K562 (cell line): ENCODE measurements at regions not wholly inside any gene's neighbourhood (a gene's known extent, or its start where the extent isn't known, plus 50 kb on each side); places are given as distances from the start of the nearest gene placed in this dataset.

Experiments
- BMI1 ChIP-seq: fragments of 150-350 bp; IDR thresholded peaks from 2 replicates; pipeline ENCODE4 v1.6.1; 2014; ENCODE audit warnings: low read length
- CBX2 ChIP-seq: fragments of 200-600 bp; sonication (generic); IDR thresholded peaks from one replicate; pipeline ENCODE4 v1.6.1; 2012; ENCODE audit warnings: mild to moderate bottlenecking, low read length, inconsistent platforms; ENCODE audit not compliant: insufficient read depth, poor library complexity, severe bottlenecking
- EHMT2 ChIP-seq: fragments of 450-650 bp; IDR thresholded peaks from 2 replicates; pipeline ENCODE4 v1.6.1; 2018; ENCODE audit warnings: antibody characterized with exemption
- EZH2 ChIP-seq: IDR thresholded peaks from 2 replicates; pipeline ENCODE4 v1.6.1; 2012; ENCODE audit warnings: low read depth, mild to moderate bottlenecking, inconsistent platforms, low read length, borderline replicate concordance
- GATAD2B ChIP-seq: fragments of 450-650 bp; IDR thresholded peaks from 2 replicates; pipeline ENCODE4 v1.6.1; 2017; ENCODE audit warnings: mild to moderate bottlenecking, borderline replicate concordance
- KLF13 ChIP-seq: fragments of 450-650 bp; IDR thresholded peaks from 2 replicates; pipeline ENCODE4 v1.6.1; 2016; ENCODE audit warnings: missing genetic modification characterization, low read depth, mild to moderate bottlenecking, missing compliant biosample characterization, moderate library complexity, borderline replicate concordance
- KLF16 ChIP-seq: IDR thresholded peaks from 2 replicates; pipeline ENCODE4 v1.6.1; 2016; ENCODE audit warnings: antibody characterized with exemption
- MEF2D ChIP-seq: conservative IDR thresholded peaks from 2 replicates; pipeline ENCODE4 v1.6.1; 2016; ENCODE audit warnings: low read depth, missing genetic modification characterization, missing compliant biosample characterization
- PHB ChIP-seq: fragments of 250-450 bp; sonication (Bioruptor Pico); IDR thresholded peaks from 2 replicates; pipeline ENCODE4 v1.5.0; 2021
- PML ChIP-seq: IDR thresholded peaks from 2 replicates; pipeline ENCODE4 v1.6.1; 2012; ENCODE audit warnings: low read length, inconsistent platforms
- POLR2A ChIP-seq: fragments of 450-650 bp; conservative IDR thresholded peaks from 2 replicates; pipeline ENCODE4 v1.6.1; 2016
- RCOR1 ChIP-seq, 2 experiments: IDR thresholded peaks; 2 replicates each; pipeline ENCODE4 v1.6.1; 2012; ENCODE audit warnings: low read depth in 2 of 2, low read length in 2 of 2, borderline replicate concordance in 1 of 2, improper control_type of control experiment in 1 of 2
- SIN3A ChIP-seq, 2 experiments: fragments of 150-350 bp in 1 of 2; IDR thresholded peaks; 2 replicates each; pipeline ENCODE4 v1.6.1; 2011 to 2016; ENCODE audit warnings: borderline replicate concordance in 2 of 2, low read depth in 2 of 2, low read length in 2 of 2, mild to moderate bottlenecking in 2 of 2, moderate library complexity in 2 of 2; ENCODE audit not compliant: control insufficient read depth in 1 of 2
- TAF1 ChIP-seq: IDR thresholded peaks from 2 replicates; pipeline ENCODE4 v1.6.1; 2011; ENCODE audit warnings: mild to moderate bottlenecking, low read length, moderate library complexity; ENCODE audit not compliant: insufficient read depth, control insufficient read depth, severe bottlenecking; ENCODE audit errors: extremely low read depth
- U2AF1 ChIP-seq: fragments of 200-400 bp; formaldehyde crosslinking; optimal IDR thresholded peaks from 2 replicates; pipeline ENCODE3; 2017; ENCODE audit warnings: mild to moderate bottlenecking, low read depth, low read length, moderate library complexity
- U2AF2 ChIP-seq: fragments of 200-400 bp; formaldehyde crosslinking; optimal IDR thresholded peaks from 2 replicates; pipeline ENCODE3; 2017; ENCODE audit warnings: low read depth, mild to moderate bottlenecking, low read length
- XRCC3 ChIP-seq: fragments of 450-650 bp; IDR thresholded peaks from 2 replicates; pipeline ENCODE4 v1.6.1; 2017; ENCODE audit warnings: mild to moderate bottlenecking, moderate library complexity
- ZFP36 ChIP-seq: fragments of 150-350 bp; IDR thresholded peaks from 2 replicates; pipeline ENCODE4 v1.6.1; 2018; ENCODE audit warnings: low read length, low read depth; ENCODE audit not compliant: partially characterized antibody
- ZFX ChIP-seq: sonication (generic); formaldehyde crosslinking; IDR thresholded peaks from 2 replicates; pipeline ENCODE4 v1.8.0; 2022; ENCODE audit warnings: mild to moderate bottlenecking, missing genetic modification reagents, moderate library complexity
- ZNF224 ChIP-seq: sonication (generic); formaldehyde crosslinking; IDR thresholded peaks from 2 replicates; pipeline ENCODE4 v1.8.0; 2022; ENCODE audit warnings: mild to moderate bottlenecking, missing genetic modification reagents
- TF ChIP-seq, protein P1 (sequence below): sonication (generic); IDR thresholded peaks from 2 replicates; pipeline ENCODE4 v1.6.1; 2016
- TF ChIP-seq, protein P2 (sequence below): sonication (generic); formaldehyde crosslinking; IDR thresholded peaks from 2 replicates; pipeline ENCODE4 v1.8.0; 2022; ENCODE audit warnings: mild to moderate bottlenecking, missing genetic modification reagents, borderline replicate concordance
- TF ChIP-seq, protein P3 (sequence below): fragments of 250-450 bp; sonication (Bioruptor Pico); IDR thresholded peaks from 2 replicates; pipeline ENCODE4 v1.8.0; 2022; ENCODE audit warnings: inconsistent platforms

DNA sequence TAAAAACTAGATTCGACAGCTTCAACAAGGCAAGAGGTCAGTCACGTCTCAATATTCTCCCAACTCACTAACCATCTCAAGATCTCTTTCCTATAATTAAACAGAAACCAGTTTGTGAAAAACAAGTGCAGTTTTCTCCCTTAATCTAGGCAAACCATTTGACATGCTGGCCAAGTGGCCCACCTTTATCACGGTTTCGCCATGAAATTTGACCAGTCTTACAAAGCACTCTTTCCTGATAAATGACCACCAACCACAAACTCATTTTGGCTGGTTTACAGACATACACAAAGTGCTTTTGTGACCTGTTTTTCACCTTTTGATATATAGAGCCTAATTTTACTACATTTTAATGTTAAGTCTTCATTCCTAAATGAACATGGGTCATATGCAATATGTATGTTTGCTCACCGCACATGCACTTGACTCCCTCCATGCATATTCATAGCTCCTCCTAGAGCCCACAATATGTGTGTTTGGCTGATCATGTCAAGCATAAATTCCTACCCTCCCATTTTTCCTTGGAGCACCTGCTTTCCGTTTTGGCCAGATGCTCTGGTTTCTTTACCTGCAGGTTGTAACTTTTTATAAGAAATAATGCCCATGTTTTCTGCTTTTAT is 385.1 kb downstream of the RAD51AP2 start (continued):
- TF ChIP-seq, protein P1, sequence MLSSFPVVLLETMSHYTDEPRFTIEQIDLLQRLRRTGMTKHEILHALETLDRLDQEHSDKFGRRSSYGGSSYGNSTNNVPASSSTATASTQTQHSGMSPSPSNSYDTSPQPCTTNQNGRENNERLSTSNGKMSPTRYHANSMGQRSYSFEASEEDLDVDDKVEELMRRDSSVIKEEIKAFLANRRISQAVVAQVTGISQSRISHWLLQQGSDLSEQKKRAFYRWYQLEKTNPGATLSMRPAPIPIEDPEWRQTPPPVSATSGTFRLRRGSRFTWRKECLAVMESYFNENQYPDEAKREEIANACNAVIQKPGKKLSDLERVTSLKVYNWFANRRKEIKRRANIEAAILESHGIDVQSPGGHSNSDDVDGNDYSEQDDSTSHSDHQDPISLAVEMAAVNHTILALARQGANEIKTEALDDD, result peak; percentile 89
- TF ChIP-seq CBX2, result no peak
- peak; percentile 72 for TF ChIP-seq KLF16
- TF ChIP-seq POLR2A, result no peak
- TF ChIP-seq, protein P2, sequence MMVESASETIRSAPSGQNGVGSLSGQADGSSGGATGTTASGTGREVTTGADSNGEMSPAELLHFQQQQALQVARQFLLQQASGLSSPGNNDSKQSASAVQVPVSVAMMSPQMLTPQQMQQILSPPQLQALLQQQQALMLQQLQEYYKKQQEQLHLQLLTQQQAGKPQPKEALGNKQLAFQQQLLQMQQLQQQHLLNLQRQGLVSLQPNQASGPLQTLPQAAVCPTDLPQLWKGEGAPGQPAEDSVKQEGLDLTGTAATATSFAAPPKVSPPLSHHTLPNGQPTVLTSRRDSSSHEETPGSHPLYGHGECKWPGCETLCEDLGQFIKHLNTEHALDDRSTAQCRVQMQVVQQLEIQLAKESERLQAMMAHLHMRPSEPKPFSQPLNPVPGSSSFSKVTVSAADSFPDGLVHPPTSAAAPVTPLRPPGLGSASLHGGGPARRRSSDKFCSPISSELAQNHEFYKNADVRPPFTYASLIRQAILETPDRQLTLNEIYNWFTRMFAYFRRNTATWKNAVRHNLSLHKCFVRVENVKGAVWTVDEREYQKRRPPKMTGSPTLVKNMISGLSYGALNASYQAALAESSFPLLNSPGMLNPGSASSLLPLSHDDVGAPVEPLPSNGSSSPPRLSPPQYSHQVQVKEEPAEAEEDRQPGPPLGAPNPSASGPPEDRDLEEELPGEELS (CRISPR knock-in tag), result no peak
- TF ChIP-seq XRCC3, result no peak
- no peak for TF ChIP-seq ZNF224 (CRISPR knock-in tag)
- TF ChIP-seq EZH2, result no peak
- no peak for TF ChIP-seq ZFX (CRISPR knock-in tag)
- TF ChIP-seq BMI1, result no peak
- TF ChIP-seq PHB, result no peak
- peak in 1 of 2 experiments; percentile 36; a peak in 1 of 4 replicates for TF ChIP-seq RCOR1 (IDR thresholded peaks at IDR 0.05; ENCODE audit: borderline replicate concordance in 1 of 2, low read depth in 2 of 2, low read length in 2 of 2)
- TF ChIP-seq PML, result peak; percentile 80; the same call in 1 of the 2 replicates
- TF ChIP-seq GATAD2B, result no peak
- TF ChIP-seq MEF2D (tag), result no peak
- TF ChIP-seq, protein P3, sequence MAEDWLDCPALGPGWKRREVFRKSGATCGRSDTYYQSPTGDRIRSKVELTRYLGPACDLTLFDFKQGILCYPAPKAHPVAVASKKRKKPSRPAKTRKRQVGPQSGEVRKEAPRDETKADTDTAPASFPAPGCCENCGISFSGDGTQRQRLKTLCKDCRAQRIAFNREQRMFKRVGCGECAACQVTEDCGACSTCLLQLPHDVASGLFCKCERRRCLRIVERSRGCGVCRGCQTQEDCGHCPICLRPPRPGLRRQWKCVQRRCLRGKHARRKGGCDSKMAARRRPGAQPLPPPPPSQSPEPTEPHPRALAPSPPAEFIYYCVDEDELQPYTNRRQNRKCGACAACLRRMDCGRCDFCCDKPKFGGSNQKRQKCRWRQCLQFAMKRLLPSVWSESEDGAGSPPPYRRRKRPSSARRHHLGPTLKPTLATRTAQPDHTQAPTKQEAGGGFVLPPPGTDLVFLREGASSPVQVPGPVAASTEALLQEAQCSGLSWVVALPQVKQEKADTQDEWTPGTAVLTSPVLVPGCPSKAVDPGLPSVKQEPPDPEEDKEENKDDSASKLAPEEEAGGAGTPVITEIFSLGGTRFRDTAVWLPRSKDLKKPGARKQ (CRISPR knock-in tag), result no peak
- no peak for TF ChIP-seq ZFP36
- no peak for TF ChIP-seq SIN3A (IDR thresholded peaks at IDR 0.05; ENCODE audit: borderline replicate concordance in 2 of 2, control insufficient read depth in 1 of 2, low read depth in 2 of 2, low read length in 2 of 2)
- TF ChIP-seq KLF13 (tag), result no peak
- TF ChIP-seq U2AF1, result no peak
- TF ChIP-seq EHMT2, result peak; percentile 33; the same call in 1 of the 2 replicates
- no peak for TF ChIP-seq U2AF2
- no peak for TF ChIP-seq TAF1
